Hematopoietic multipotent progenitor cell treated with erythropoietin and hydrocortisone succinate and interleukin-3 and kit ligand, for 8 days (in vitro differentiated cells): ENCODE measurements at regions not wholly inside any gene's neighbourhood (a gene's known extent, or its start where the extent isn't known, plus 50 kb on each side); places are given as distances from the start of the nearest gene placed in this dataset.

Experiments
- DNase-seq: peaks from one replicate; pipeline ENCODE4 v3.0.0-alpha.2; 2015

GRCh38 chr6:9507136-9507895, 907.6 kb downstream of the TFAP2A start:
- DNase-seq: no peak

- DNase-seq: no peak
Measured at GRCh38 chr6:9504191-9504590, 910.7 kb downstream of the TFAP2A start.

GRCh38 chr6:9503111-9503761, 911.6 kb downstream of the TFAP2A start:
- no peak for DNase-seq

GRCh38 chr6:9499709-9500108, 915.2 kb downstream of the TFAP2A start:
- no peak for DNase-seq

GRCh38 chr6:9496837-9497236, 918.0 kb downstream of the TFAP2A start:
- DNase-seq: no peak

GRCh38 chr6:9494864-9495263, 920.0 kb downstream of the TFAP2A start:
- no peak for DNase-seq

GRCh38 chr6:9492790-9493189, 922.1 kb downstream of the TFAP2A start:
- DNase-seq: no peak

GRCh38 chr6:9487128-9487527, 927.7 kb downstream of the TFAP2A start:
- DNase-seq: no peak

- DNase-seq: no peak
Measured at GRCh38 chr6:9485992-9486391, 928.9 kb downstream of the TFAP2A start.

GRCh38 chr6:9484686-9485085, 930.2 kb downstream of the TFAP2A start:
- DNase-seq: no peak

- no peak for DNase-seq
Measured at GRCh38 chr6:9484091-9484490, 930.8 kb downstream of the TFAP2A start.

- no peak for DNase-seq
Measured at GRCh38 chr6:9482030-9482738, 932.7 kb downstream of the TFAP2A start.

GRCh38 chr6:9481292-9482029, 933.4 kb downstream of the TFAP2A start:
- DNase-seq: no peak

- DNase-seq: no peak
Measured at GRCh38 chr6:9468277-9468676, 946.6 kb downstream of the TFAP2A start.

- DNase-seq: no peak
Measured at GRCh38 chr6:9467741-9468140, 947.1 kb downstream of the TFAP2A start.

GRCh38 chr6:9464583-9464982, 950.3 kb downstream of the TFAP2A start:
- no peak for DNase-seq

- no peak for DNase-seq
Measured at GRCh38 chr6:9463311-9463710, 951.6 kb downstream of the TFAP2A start.

GRCh38 chr6:9461188-9461587, 953.7 kb downstream of the TFAP2A start:
- DNase-seq: no peak

GRCh38 chr6:9458424-9458823, 956.5 kb downstream of the TFAP2A start:
- no peak for DNase-seq

- no peak for DNase-seq
Measured at GRCh38 chr6:9455864-9456658, 958.8 kb downstream of the TFAP2A start.

GRCh38 chr6:9439621-9440330, 975.1 kb downstream of the TFAP2A start:
- DNase-seq: no peak

GRCh38 chr6:9437836-9438235, 977.0 kb downstream of the TFAP2A start:
- no peak for DNase-seq
